Stimulated activated CD8-positive, alpha-beta memory T cell treated with anti-CD3 and anti-CD28 coated beads, Interleukin-12 subunit alpha, Interleukin-12 subunit beta, amount 100 ng/mL, for 24 hours (primary cell): ENCODE measurements at regions not wholly inside any gene's neighbourhood (a gene's known extent, or its start where the extent isn't known, plus 50 kb on each side); places are given as distances from the start of the nearest gene placed in this dataset.

Experiments
- DNase-seq: peaks from one replicate; pipeline ENCODE4 v3.0.0-alpha.2; 2020; ENCODE audit errors: extremely low read depth

GRCh38 chr15:37165395-37165794 lies 65.0 kb upstream of the MEIS2 start:
- no peak for DNase-seq

- no peak for DNase-seq
Observed at GRCh38 chr15:37166402-37166801, 66.1 kb upstream of the MEIS2 start.

GRCh38 chr15:37181339-37181738 lies 81.0 kb upstream of the MEIS2 start:
- DNase-seq = no peak

- DNase-seq = no peak
Observed at GRCh38 chr15:37199545-37199944, 99.2 kb upstream of the MEIS2 start.

GRCh38 chr15:37203050-37203449 lies 102.7 kb upstream of the MEIS2 start:
- DNase-seq = no peak

- no peak for DNase-seq
Observed at GRCh38 chr15:37204692-37205091, 104.3 kb upstream of the MEIS2 start.

GRCh38 chr15:37206690-37207089 lies 106.3 kb upstream of the MEIS2 start:
- no peak for DNase-seq

GRCh38 chr15:37208146-37209040 lies 108.0 kb upstream of the MEIS2 start:
- DNase-seq = no peak

- DNase-seq = no peak
Observed at GRCh38 chr15:37209041-37209363, 108.7 kb upstream of the MEIS2 start.

GRCh38 chr15:37217567-37217966 lies 117.2 kb upstream of the MEIS2 start:
- no peak for DNase-seq

- DNase-seq = no peak
Observed at GRCh38 chr15:37218351-37218916, 118.1 kb upstream of the MEIS2 start.

- DNase-seq = no peak
Observed at GRCh38 chr15:37219211-37219701, 118.9 kb upstream of the MEIS2 start.

- DNase-seq = no peak
Observed at GRCh38 chr15:37220949-37221670, 120.8 kb upstream of the MEIS2 start.

- DNase-seq = no peak
Observed at GRCh38 chr15:37221671-37222145, 121.4 kb upstream of the MEIS2 start.

GRCh38 chr15:37223089-37223488 lies 122.7 kb upstream of the MEIS2 start:
- no peak for DNase-seq

- no peak for DNase-seq
Observed at GRCh38 chr15:37229855-37230619, 129.7 kb upstream of the MEIS2 start.

GRCh38 chr15:37245358-37245757 lies 145.0 kb upstream of the MEIS2 start:
- no peak for DNase-seq

- DNase-seq = no peak
Observed at GRCh38 chr15:37246065-37246464, 145.7 kb upstream of the MEIS2 start.

GRCh38 chr15:37246856-37247255 lies 146.5 kb upstream of the MEIS2 start:
- no peak for DNase-seq

- no peak for DNase-seq
Observed at GRCh38 chr15:37249249-37249648, 148.9 kb upstream of the MEIS2 start.

- DNase-seq = no peak
Observed at GRCh38 chr15:37252530-37252929, 152.2 kb upstream of the MEIS2 start.

GRCh38 chr15:37253877-37254276 lies 153.5 kb upstream of the MEIS2 start:
- DNase-seq = no peak
